Smooth muscle cell (in vitro differentiated cells): ENCODE measurements at regions not wholly inside any gene's neighbourhood (a gene's known extent, or its start where the extent isn't known, plus 50 kb on each side); places are given as distances from the start of the nearest gene placed in this dataset.

Experiments used
- DNase-seq: peaks from one replicate; lab custom pipeline; 2025; ENCODE audit not compliant: unreplicated experiment; lab: John Stamatoyannopoulos, UW
- H2AFZ ChIP-seq: fragments of 200-600 bp; sonication (generic); 2 replicates; pipeline ENCODE4 v1.6.0; 2016; ENCODE audit warnings: antibody characterized with exemption, low read depth, mild to moderate bottlenecking
- H3F3A ChIP-seq: fragments of 200-600 bp; sonication (generic); 2 replicates; pipeline ENCODE4 v1.6.0; 2017; ENCODE audit warnings: antibody characterized with exemption, low read depth
- H3K27ac ChIP-seq: fragments of 200-600 bp; sonication (generic); 2 replicates; pipeline ENCODE4 v1.5.1; 2016; ENCODE audit warnings: low read depth, mild to moderate bottlenecking
- H3K27me3 ChIP-seq: fragments of 200-600 bp; sonication (generic); 2 replicates; pipeline ENCODE4 v1.6.1; 2016; ENCODE audit warnings: low read depth, mild to moderate bottlenecking
- H3K36me3 ChIP-seq: fragments of 200-600 bp; sonication (generic); 2 replicates; pipeline ENCODE4 v1.5.1; 2016; ENCODE audit warnings: low read depth
- H3K4me1 ChIP-seq: fragments of 200-600 bp; sonication (generic); 2 replicates; pipeline ENCODE4 v1.5.1; 2016; ENCODE audit warnings: low read depth
- H3K4me2 ChIP-seq: fragments of 200-600 bp; sonication (generic); 2 replicates; pipeline ENCODE4 v1.6.0; 2016; ENCODE audit warnings: mild to moderate bottlenecking
- H3K4me3 ChIP-seq: fragments of 200-600 bp; sonication (generic); 2 replicates; pipeline ENCODE4 v1.5.1; 2016; ENCODE audit warnings: mild to moderate bottlenecking
- H3K79me2 ChIP-seq: fragments of 200-600 bp; sonication (generic); 2 replicates; pipeline ENCODE4 v1.6.0; 2016; ENCODE audit warnings: low read depth, mild to moderate bottlenecking
- H3K9ac ChIP-seq: fragments of 200-600 bp; sonication (generic); 2 replicates; pipeline ENCODE4 v1.6.0; 2016; ENCODE audit warnings: low read depth
- H3K9me3 ChIP-seq: fragments of 200-600 bp; sonication (generic); replicated peaks from 2 replicates; pipeline ENCODE4 v1.5.1; 2016; ENCODE audit warnings: low read depth
- H4K20me1 ChIP-seq: fragments of 200-600 bp; sonication (generic); 2 replicates; pipeline ENCODE4 v1.6.0; 2016; ENCODE audit warnings: low read depth
- CTCF ChIP-seq: fragments of 200-600 bp; sonication (generic); IDR thresholded peaks from 2 replicates; pipeline ENCODE4 v1.5.1; 2017; ENCODE audit warnings: borderline replicate concordance, mild to moderate bottlenecking, antibody characterized with exemption; ENCODE audit not compliant: insufficient read depth, poor library complexity, severe bottlenecking
- whole genome bisulfite sequencing: methylation state at CpG from one replicate; pipeline ENCODE4 v1.1.7; 2016; ENCODE audit warnings: low lambda C conversion rate; 5-methylcytosine and 5-hydroxymethylcytosine counted together

GRCh38 chr4:149279331-149279730 lies 536.3 kb downstream of the IQCM start:
- Histone ChIP-seq H3K9ac (no peak overlapping the region), H3K27me3 (no peaks in the 10 kb centered on the region), H2AFZ (no peak overlapping the region), H4K20me1 (no peaks in the 10 kb centered on the region), H3K4me1 (no peaks in the 10 kb centered on the region), H3K9me3 (no peaks in the 10 kb centered on the region), H3K4me3 (no peak overlapping the region), H3K4me2 (no peak overlapping the region), H3K36me3 (no peaks in the 10 kb centered on the region), H3K79me2 (no peaks in the 10 kb centered on the region), H3F3A (no peaks in the 10 kb centered on the region), H3K27ac (no peak overlapping the region)
- TF ChIP-seq CTCF = no peak
- no peak for DNase-seq
- WGBS = 89% methylated on average over 7 of the region's 7 CpGs

DNA sequence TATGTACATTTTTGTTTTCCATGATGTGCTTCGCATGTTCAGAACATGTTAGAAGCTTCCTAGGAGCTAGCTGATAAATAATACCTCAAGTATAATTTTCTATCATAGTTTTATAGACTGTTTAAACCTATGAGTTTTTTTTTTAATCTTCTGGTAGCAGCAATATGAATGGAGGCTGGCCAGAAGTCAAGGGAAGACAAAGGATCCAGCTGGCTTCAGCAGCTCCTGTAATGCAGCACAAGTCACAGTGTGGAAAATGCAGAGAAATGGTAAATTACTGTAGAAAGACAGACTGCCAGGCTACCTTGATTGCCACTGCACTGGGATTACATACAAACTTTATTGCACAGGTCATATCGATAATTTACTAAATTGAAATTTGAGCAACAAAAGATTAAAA lies 537.9 kb downstream of the IQCM start:
- Histone ChIP-seq H3K36me3 (no peaks in the 10 kb centered on the region), H4K20me1 (no peaks in the 10 kb centered on the region), H3K4me1 (no peaks in the 10 kb centered on the region), H2AFZ (no peak overlapping the region), H3K27ac (no peak overlapping the region), H3F3A (no peaks in the 10 kb centered on the region), H3K9ac (no peak overlapping the region), H3K4me3 (no peak overlapping the region), H3K79me2 (no peaks in the 10 kb centered on the region), H3K27me3 (no peaks in the 10 kb centered on the region), H3K9me3 (no peaks in the 10 kb centered on the region), H3K4me2 (no peak overlapping the region)
- WGBS = 82% methylated on average over 2 of the region's 2 CpGs
- DNase-seq = no peak
- TF ChIP-seq CTCF = no peak

- Histone ChIP-seq H3K4me3 (no peak overlapping the region), H3K36me3 (no peaks in the 10 kb centered on the region), H3F3A (no peaks in the 10 kb centered on the region), H3K27ac (no peak overlapping the region), H3K79me2 (no peaks in the 10 kb centered on the region), H3K9ac (no peak overlapping the region), H3K9me3 (no peaks in the 10 kb centered on the region), H2AFZ (no peak overlapping the region), H3K4me2 (no peak overlapping the region), H3K4me1 (no peaks in the 10 kb centered on the region), H3K27me3 (no peaks in the 10 kb centered on the region), H4K20me1 (no peaks in the 10 kb centered on the region)
- 98% methylated on average over 1 of the region's 1 CpG for WGBS
- no peak for TF ChIP-seq CTCF
- DNase-seq = no peak
Measured at GRCh38 chr4:149269835-149270234, 545.8 kb downstream of the IQCM start.

DNA sequence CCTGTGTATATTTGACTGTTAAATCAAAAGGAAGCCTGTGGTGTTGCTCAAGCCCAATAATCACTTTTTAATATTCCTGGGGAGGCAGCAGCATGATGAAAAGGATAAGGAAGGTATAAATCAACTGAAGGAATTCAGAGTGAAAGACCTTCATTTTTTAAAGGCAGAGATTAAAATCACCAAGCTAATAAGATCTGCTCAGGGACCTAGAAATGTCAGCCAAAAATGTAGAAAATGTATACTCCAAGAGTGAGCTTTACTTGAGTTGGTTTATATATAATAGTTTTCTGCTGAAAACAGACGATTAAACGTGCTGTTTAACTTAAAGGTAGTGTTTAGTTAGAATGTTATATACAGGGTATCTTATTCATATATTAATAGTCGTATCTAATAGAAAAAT lies 549.3 kb downstream of the IQCM start:
- WGBS = 82% methylated on average over 3 of the region's 3 CpGs
- H3K4me2 ChIP-seq = no peak overlapping the region
- H2AFZ ChIP-seq = no peak overlapping the region
- H3K9ac ChIP-seq = no peak overlapping the region
- DNase-seq = no peak
- TF ChIP-seq CTCF = no peak
- no peaks in the 10 kb centered on the region for H3K27me3 ChIP-seq
- no peak overlapping the region for H3K4me3 ChIP-seq
- no peaks in the 10 kb centered on the region for H3K4me1 ChIP-seq
- no peaks in the 10 kb centered on the region for H3K79me2 ChIP-seq
- H4K20me1 ChIP-seq = no peaks in the 10 kb centered on the region
- no peaks in the 10 kb centered on the region for H3F3A ChIP-seq
- H3K27ac ChIP-seq = no peak overlapping the region
- H3K36me3 ChIP-seq = no peaks in the 10 kb centered on the region
- no peaks in the 10 kb centered on the region for H3K9me3 ChIP-seq
